VCaP (cell line): ENCODE measurements at regions not wholly inside any gene's neighbourhood (a gene's known extent, or its start where the extent isn't known, plus 50 kb on each side); places are given as distances from the start of the nearest gene placed in this dataset.

ENCODE experiments used
- H3K27ac ChIP-seq: fragments of 450-650 bp; 2 replicates; pipeline ENCODE4 v1.5.1; 2017
- TF ChIP-seq, protein P1 (sequence below): fragments of 450-650 bp; conservative IDR thresholded peaks from 2 replicates; pipeline ENCODE4 v1.5.1; 2017; ENCODE audit warnings: mild to moderate bottlenecking, moderate library complexity

DNA sequence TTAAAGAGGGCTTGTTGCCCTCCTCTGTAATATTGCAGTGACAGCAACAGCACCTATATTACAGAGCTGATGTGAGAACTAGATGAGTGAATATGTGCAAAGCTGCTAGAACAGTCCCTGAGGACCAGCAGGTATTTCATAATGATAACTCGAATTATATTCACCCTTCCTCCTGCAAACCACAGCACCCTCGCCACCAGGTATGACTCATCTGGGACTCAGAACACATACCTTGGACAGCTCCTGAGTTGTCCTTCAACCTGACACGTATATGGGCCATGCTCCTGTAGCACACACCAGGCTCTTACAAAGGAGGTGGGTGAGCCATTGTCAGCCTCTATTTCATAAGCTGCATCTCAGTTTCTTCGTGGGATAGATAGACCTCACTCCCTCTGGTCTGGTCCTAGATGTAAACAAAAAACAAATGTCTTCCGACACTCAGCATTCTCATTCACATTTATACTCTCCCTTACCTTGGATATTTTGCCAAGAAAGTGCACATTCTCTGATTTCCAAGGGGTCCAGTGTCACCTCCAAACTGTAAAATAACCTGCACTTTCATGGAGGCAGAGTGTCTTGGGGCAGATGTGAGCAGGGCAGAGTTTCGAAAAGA, 124.5 kb downstream of the TLE3 start:
- TF ChIP-seq, protein P1, sequence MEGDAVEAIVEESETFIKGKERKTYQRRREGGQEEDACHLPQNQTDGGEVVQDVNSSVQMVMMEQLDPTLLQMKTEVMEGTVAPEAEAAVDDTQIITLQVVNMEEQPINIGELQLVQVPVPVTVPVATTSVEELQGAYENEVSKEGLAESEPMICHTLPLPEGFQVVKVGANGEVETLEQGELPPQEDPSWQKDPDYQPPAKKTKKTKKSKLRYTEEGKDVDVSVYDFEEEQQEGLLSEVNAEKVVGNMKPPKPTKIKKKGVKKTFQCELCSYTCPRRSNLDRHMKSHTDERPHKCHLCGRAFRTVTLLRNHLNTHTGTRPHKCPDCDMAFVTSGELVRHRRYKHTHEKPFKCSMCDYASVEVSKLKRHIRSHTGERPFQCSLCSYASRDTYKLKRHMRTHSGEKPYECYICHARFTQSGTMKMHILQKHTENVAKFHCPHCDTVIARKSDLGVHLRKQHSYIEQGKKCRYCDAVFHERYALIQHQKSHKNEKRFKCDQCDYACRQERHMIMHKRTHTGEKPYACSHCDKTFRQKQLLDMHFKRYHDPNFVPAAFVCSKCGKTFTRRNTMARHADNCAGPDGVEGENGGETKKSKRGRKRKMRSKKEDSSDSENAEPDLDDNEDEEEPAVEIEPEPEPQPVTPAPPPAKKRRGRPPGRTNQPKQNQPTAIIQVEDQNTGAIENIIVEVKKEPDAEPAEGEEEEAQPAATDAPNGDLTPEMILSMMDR, result no peak
- H3K27ac ChIP-seq, result peak overlapping the region; percentile 65

DNA sequence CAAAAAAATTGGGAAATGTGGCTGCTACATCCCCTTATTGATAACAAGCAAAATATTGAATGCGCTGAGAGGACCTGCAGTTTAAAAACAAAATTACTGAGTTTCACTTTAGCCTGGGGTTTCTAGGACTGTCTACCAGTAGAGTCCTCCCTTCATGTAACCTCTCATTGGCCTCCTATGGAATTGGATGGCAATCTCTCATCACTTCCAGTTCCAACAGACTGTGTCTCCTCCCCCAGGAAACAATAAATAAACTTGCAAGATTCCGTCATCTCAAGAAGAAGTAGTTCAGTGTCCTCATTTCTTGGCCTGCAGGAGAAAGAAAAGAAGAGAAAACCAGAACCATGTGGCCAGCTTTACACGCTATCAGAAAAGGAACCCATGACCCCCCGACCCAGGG, 123.8 kb downstream of the TLE3 start:
- TF ChIP-seq, protein P1, result no peak
- H3K27ac ChIP-seq, result peak overlapping the region; percentile 65

DNA sequence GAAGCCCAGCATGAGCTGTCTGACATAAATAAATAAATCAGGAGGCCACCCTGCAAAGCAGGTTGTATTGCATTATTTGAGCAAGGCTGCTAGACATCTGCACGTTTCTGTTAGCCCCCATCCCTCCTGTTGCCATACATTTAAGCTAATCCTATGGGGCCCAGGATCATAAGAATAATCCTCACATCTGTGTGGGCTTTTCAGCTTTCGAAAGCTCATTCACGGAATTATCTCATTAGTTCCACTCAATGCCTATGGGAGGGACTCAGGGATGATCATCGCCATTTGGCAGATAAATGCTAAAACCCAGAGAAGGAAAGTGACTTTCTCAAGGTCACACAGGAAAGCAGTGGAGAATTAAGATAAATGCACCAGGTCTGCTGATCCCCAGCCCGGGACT, 123.4 kb downstream of the TLE3 start:
- TF ChIP-seq, protein P1, result no peak
- peak overlapping the region; percentile 65 for H3K27ac ChIP-seq

DNA sequence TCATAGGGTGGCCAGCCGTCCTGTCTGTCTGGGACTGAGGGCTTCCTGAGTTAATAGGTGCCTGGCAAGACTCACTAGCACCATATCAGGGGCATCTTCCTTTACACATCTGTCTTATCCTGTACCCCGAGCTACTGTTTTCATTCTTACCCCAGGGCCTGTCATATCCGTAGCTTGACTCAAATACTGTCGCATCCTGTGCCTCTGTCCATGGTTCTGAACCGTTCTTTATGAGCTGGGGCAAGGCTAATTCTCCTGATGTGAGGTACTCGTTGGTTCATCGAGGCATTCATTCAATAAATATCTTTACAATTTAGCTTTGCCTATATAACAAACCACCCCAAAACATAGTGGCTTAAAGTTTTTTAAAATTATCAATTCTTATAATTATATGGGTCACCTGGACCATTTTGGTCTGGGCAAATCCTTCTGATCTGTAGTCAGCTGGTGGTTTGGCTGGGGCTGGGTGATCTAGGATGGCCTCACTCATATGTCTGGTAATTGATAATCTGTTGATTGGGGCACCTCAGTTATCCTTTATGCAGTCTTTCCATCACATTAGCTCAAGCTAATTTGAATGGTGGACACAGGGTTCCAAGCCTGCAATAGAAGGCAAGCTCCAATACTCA, 121.2 kb downstream of the TLE3 start:
- no peak overlapping the region for H3K27ac ChIP-seq
- TF ChIP-seq, protein P1, result no peak

DNA sequence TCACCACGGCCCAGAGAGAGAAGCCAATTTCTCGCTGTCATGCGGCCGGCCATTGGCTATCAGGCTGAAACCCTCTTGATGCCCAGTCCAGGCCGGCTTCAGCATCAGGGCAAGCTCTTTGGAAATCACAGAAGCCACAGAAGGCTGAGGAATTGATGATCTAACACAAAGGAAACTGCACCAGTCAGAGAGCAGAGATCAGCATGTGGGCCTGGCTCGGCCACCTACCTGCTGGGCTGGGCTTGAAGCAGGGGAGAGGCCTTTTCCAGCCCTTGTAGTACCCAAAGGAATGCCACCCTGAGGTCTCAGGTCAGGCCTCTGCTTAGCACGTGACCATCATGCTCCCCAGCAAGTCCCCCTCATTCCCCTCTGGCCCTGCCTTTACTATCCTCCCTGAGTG, 119.1 kb downstream of the TLE3 start:
- no peak overlapping the region for H3K27ac ChIP-seq
- TF ChIP-seq, protein P1, result no peak

DNA sequence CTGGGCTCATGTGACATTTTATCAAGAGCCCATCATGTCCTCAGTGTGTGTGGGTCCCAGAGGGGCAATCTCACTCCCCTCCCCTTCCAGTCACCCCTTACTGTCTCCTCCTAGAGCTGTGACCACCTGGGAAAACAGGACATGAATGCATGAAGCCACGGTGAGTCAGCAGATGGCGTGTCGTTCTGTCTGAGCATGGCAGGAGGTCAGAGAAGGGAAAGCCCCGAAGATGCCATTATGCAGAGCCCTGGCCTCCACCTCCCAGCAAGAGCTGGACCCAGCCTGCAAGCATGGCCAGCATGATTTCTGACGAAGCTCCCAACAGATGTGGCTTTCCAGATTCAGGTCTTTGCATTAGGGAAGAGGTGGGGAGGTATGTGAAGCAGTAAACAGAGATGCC, 118.5 kb downstream of the TLE3 start:
- TF ChIP-seq, protein P1, result no peak
- H3K27ac ChIP-seq, result no peak overlapping the region

DNA sequence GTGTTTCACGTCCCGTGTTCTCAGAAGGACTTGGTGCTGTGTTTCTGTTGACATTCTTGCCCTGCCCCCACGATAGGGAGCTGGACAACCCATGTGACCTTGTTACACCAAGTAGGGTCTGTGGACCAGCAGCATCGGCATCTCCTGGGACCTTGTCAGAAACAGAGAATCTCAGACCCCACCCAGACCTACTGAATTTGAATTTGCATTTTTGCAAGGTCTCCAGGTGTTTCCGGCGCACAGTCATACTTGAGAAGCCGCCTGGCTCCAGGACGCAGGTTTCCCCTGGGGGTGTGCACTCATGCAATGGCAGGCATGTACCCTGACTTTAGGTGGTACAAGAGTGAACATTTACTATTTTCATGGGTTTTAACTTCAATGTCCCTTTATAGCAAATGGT, 117.9 kb downstream of the TLE3 start:
- no peak overlapping the region for H3K27ac ChIP-seq
- TF ChIP-seq, protein P1, result no peak
